ENCODE measurements at regions not wholly inside any gene's neighbourhood (a gene's known extent, or its start where the extent isn't known, plus 50 kb on each side); places are given as distances from the start of the nearest gene placed in this dataset.

DNA sequence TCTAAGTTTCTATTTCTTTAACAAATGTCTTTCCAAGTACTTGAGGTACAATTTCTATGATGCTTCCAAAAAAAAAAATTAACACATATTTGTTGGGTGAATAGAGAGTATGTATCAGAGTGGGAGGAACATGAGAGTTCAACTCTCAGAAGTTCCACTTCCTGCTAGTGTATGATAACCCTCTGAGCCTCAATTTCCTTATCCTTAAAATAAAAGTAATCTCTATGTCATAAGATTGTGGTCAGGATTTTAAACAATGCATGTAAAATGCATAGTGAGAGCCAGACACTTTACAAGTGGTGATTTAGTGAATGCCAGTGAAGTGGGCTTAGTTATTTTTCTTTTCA, 270.3 kb upstream of the AMIGO2 start:
- TF ChIP-seq, protein P1, sequence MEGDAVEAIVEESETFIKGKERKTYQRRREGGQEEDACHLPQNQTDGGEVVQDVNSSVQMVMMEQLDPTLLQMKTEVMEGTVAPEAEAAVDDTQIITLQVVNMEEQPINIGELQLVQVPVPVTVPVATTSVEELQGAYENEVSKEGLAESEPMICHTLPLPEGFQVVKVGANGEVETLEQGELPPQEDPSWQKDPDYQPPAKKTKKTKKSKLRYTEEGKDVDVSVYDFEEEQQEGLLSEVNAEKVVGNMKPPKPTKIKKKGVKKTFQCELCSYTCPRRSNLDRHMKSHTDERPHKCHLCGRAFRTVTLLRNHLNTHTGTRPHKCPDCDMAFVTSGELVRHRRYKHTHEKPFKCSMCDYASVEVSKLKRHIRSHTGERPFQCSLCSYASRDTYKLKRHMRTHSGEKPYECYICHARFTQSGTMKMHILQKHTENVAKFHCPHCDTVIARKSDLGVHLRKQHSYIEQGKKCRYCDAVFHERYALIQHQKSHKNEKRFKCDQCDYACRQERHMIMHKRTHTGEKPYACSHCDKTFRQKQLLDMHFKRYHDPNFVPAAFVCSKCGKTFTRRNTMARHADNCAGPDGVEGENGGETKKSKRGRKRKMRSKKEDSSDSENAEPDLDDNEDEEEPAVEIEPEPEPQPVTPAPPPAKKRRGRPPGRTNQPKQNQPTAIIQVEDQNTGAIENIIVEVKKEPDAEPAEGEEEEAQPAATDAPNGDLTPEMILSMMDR (IDR thresholded peaks at IDR 0.05) = no peak
- TF ChIP-seq ZNF416 (CRISPR knock-in tag; IDR thresholded peaks at IDR 0.05) = no peak
- TF ChIP-seq, protein P2, sequence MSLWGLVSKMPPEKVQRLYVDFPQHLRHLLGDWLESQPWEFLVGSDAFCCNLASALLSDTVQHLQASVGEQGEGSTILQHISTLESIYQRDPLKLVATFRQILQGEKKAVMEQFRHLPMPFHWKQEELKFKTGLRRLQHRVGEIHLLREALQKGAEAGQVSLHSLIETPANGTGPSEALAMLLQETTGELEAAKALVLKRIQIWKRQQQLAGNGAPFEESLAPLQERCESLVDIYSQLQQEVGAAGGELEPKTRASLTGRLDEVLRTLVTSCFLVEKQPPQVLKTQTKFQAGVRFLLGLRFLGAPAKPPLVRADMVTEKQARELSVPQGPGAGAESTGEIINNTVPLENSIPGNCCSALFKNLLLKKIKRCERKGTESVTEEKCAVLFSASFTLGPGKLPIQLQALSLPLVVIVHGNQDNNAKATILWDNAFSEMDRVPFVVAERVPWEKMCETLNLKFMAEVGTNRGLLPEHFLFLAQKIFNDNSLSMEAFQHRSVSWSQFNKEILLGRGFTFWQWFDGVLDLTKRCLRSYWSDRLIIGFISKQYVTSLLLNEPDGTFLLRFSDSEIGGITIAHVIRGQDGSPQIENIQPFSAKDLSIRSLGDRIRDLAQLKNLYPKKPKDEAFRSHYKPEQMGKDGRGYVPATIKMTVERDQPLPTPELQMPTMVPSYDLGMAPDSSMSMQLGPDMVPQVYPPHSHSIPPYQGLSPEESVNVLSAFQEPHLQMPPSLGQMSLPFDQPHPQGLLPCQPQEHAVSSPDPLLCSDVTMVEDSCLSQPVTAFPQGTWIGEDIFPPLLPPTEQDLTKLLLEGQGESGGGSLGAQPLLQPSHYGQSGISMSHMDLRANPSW (CRISPR knock-in tag; conservative IDR thresholded peaks at IDR 0.05; ENCODE audit: low read depth) = no peak
- TF ChIP-seq RORB (CRISPR knock-in tag; IDR thresholded peaks at IDR 0.05) = no peak
- TF ChIP-seq ZNF232 (CRISPR knock-in tag; IDR thresholded peaks at IDR 0.05) = no peak
- TF ChIP-seq ZNF423 (CRISPR knock-in tag; IDR thresholded peaks at IDR 0.05) = no peak
- TF ChIP-seq, protein P3, sequence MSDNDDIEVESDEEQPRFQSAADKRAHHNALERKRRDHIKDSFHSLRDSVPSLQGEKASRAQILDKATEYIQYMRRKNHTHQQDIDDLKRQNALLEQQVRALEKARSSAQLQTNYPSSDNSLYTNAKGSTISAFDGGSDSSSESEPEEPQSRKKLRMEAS (CRISPR knock-in tag; IDR thresholded peaks at IDR 0.05) = no peak
- TF ChIP-seq, protein P4, sequence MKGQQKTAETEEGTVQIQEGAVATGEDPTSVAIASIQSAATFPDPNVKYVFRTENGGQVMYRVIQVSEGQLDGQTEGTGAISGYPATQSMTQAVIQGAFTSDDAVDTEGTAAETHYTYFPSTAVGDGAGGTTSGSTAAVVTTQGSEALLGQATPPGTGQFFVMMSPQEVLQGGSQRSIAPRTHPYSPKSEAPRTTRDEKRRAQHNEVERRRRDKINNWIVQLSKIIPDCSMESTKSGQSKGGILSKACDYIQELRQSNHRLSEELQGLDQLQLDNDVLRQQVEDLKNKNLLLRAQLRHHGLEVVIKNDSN (CRISPR knock-in tag; IDR thresholded peaks at IDR 0.05) = no peak
- TF ChIP-seq, protein P5, sequence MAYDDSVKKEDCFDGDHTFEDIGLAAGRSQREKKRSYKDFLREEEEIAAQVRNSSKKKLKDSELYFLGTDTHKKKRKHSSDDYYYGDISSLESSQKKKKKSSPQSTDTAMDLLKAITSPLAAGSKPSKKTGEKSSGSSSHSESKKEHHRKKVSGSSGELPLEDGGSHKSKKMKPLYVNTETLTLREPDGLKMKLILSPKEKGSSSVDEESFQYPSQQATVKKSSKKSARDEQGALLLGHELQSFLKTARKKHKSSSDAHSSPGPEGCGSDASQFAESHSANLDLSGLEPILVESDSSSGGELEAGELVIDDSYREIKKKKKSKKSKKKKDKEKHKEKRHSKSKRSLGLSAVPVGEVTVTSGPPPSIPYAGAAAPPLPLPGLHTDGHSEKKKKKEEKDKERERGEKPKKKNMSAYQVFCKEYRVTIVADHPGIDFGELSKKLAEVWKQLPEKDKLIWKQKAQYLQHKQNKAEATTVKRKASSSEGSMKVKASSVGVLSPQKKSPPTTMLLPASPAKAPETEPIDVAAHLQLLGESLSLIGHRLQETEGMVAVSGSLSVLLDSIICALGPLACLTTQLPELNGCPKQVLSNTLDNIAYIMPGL (CRISPR knock-in tag; IDR thresholded peaks at IDR 0.05) = no peak
- TF ChIP-seq CREM (CRISPR knock-in tag; IDR thresholded peaks at IDR 0.05) = no peak
- TF ChIP-seq ESRRA (CRISPR knock-in tag; IDR thresholded peaks at IDR 0.05; ENCODE audit: borderline replicate concordance) = no peak
- TF ChIP-seq, protein P6, sequence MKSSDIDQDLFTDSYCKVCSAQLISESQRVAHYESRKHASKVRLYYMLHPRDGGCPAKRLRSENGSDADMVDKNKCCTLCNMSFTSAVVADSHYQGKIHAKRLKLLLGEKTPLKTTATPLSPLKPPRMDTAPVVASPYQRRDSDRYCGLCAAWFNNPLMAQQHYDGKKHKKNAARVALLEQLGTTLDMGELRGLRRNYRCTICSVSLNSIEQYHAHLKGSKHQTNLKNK (CRISPR knock-in tag; IDR thresholded peaks at IDR 0.05) = no peak

Measured in WTC11 (cell line).